GM23338 (cell line): ENCODE measurements at regions not wholly inside any gene's neighbourhood (a gene's known extent, or its start where the extent isn't known, plus 50 kb on each side); places are given as distances from the start of the nearest gene placed in this dataset.

Experiments used
- ATAC-seq: fragments of 200-7000 bp; cut with Tn5 transposase; 3 replicates; pipeline ENCODE4 v1.9.1; 2020
- DNase-seq: peaks from one replicate; pipeline ENCODE4 v3.0.0-alpha.2; 2015; ENCODE audit warnings: low spot score
- H2AFZ ChIP-seq: fragments of 200-600 bp; sonication (generic); 2 replicates; pipeline ENCODE4 v1.8.0; 2016; ENCODE audit warnings: antibody characterized with exemption, mild to moderate bottlenecking, moderate library complexity
- H3F3A ChIP-seq: fragments of 200-600 bp; sonication (generic); replicated peaks from 2 replicates; pipeline ENCODE4 v1.8.0; 2017; ENCODE audit warnings: antibody characterized with exemption, mixed run types, low read depth
- H3K27ac ChIP-seq: fragments of 200-600 bp; sonication (generic); 2 replicates; pipeline ENCODE4 v1.6.1; 2016; ENCODE audit warnings: low read depth
- H3K27me3 ChIP-seq: fragments of 200-600 bp; sonication (generic); 2 replicates; pipeline ENCODE4 v1.8.0; 2016; ENCODE audit warnings: mild to moderate bottlenecking, mixed run types, moderate library complexity; ENCODE audit not compliant: insufficient read depth
- H3K36me3 ChIP-seq: fragments of 200-600 bp; sonication (generic); 2 replicates; pipeline ENCODE4 v1.8.0; 2016; ENCODE audit warnings: mild to moderate bottlenecking; ENCODE audit not compliant: insufficient read depth
- H3K4me1 ChIP-seq: fragments of 200-600 bp; sonication (generic); 2 replicates; pipeline ENCODE4 v1.8.0; 2016; ENCODE audit warnings: mild to moderate bottlenecking, moderate library complexity; ENCODE audit not compliant: insufficient read depth
- H3K4me2 ChIP-seq: fragments of 200-600 bp; sonication (generic); 2 replicates; pipeline ENCODE4 v1.7.1; 2017; ENCODE audit warnings: mixed run types
- H3K4me3 ChIP-seq: fragments of 200-600 bp; sonication (generic); 2 replicates; pipeline ENCODE4 v1.6.1; 2016; ENCODE audit warnings: mixed run types
- H3K79me2 ChIP-seq: fragments of 200-600 bp; sonication (generic); replicated peaks from 2 replicates; pipeline ENCODE4 v1.8.0; 2017; ENCODE audit warnings: mild to moderate bottlenecking; ENCODE audit not compliant: insufficient read depth
- H3K9me2 ChIP-seq: fragments of 200-600 bp; sonication (generic); 2 replicates; pipeline ENCODE4 v1.8.0; 2017; ENCODE audit not compliant: insufficient read depth
- H4K20me1 ChIP-seq: fragments of 200-600 bp; sonication (generic); replicated peaks from 2 replicates; pipeline ENCODE4 v1.8.0; 2017; ENCODE audit warnings: mild to moderate bottlenecking; ENCODE audit not compliant: insufficient read depth
- H3K27ac Mint-ChIP-seq: 2 replicates; pipeline ENCODE4 v1.8.0; 2020; ENCODE audit warnings: inconsistent platforms, mild to moderate bottlenecking, moderate library complexity, mixed read lengths
- H3K27me3 Mint-ChIP-seq: 3 replicates; pipeline ENCODE4 v1.8.0; 2022; ENCODE audit warnings: low read depth, mild to moderate bottlenecking, moderate library complexity, mixed read lengths, inconsistent platforms; ENCODE audit not compliant: insufficient read depth, poor library complexity
- H3K36me3 Mint-ChIP-seq: 3 replicates; pipeline ENCODE4 v1.8.0; 2021; ENCODE audit warnings: low read depth, mild to moderate bottlenecking, inconsistent platforms, moderate library complexity, mixed read lengths
- H3K4me1 Mint-ChIP-seq: 3 replicates; pipeline ENCODE4 v1.8.0; 2020; ENCODE audit warnings: mild to moderate bottlenecking, inconsistent platforms, mixed read lengths
- H3K4me3 Mint-ChIP-seq: 3 replicates; pipeline ENCODE4 v1.8.0; 2021; ENCODE audit warnings: moderate library complexity, mild to moderate bottlenecking, inconsistent platforms, mixed read lengths
- H3K9me3 Mint-ChIP-seq: 3 replicates; pipeline ENCODE4 v1.8.0; 2020; ENCODE audit warnings: moderate library complexity, mild to moderate bottlenecking, inconsistent platforms, mixed read lengths
- CREB1 ChIP-seq: fragments of 250-450 bp; sonication (Bioruptor Pico); IDR thresholded peaks from 2 replicates; pipeline ENCODE4 v1.5.0; 2020; ENCODE audit warnings: low read depth, mild to moderate bottlenecking, moderate library complexity
- EZH2 ChIP-seq: fragments of 200-600 bp; sonication (generic); IDR thresholded peaks from one replicate; pipeline ENCODE4 v1.8.0; 2017; ENCODE audit warnings: antibody characterized with exemption, mild to moderate bottlenecking, low read depth; ENCODE audit not compliant: unreplicated experiment
- EZH2phosphoT487 ChIP-seq: fragments of 200-600 bp; sonication (generic); IDR thresholded peaks from one replicate; pipeline ENCODE4 v1.8.1; 2018; ENCODE audit warnings: antibody characterized with exemption; ENCODE audit not compliant: unreplicated experiment
- JUNB ChIP-seq: IDR thresholded peaks from one replicate; pipeline ENCODE4 v1.6.1; 2016; ENCODE audit warnings: antibody characterized with exemption; ENCODE audit not compliant: unreplicated experiment
- NANOG ChIP-seq: IDR thresholded peaks from 2 replicates; pipeline ENCODE4 v1.6.1; 2016; ENCODE audit warnings: antibody characterized with exemption, borderline replicate concordance
- POLR2AphosphoS5 ChIP-seq: IDR thresholded peaks from 2 replicates; pipeline ENCODE4 v1.6.1; 2016; ENCODE audit warnings: antibody characterized with exemption, low read depth
- STAT1 ChIP-seq: IDR thresholded peaks from one replicate; pipeline ENCODE4 v1.6.1; 2016; ENCODE audit warnings: antibody characterized with exemption; ENCODE audit not compliant: unreplicated experiment
- ZNF114 ChIP-seq: fragments of 250-450 bp; sonication (Bioruptor Pico); IDR thresholded peaks from 2 replicates; pipeline ENCODE4 v1.5.0; 2020; ENCODE audit warnings: mild to moderate bottlenecking, moderate library complexity
- ZNF331 ChIP-seq: fragments of 250-450 bp; sonication (Bioruptor Pico); IDR thresholded peaks from 2 replicates; pipeline ENCODE4 v1.5.0; 2020; ENCODE audit warnings: low read depth, mild to moderate bottlenecking, moderate library complexity
- TF ChIP-seq, protein P1 (sequence below): fragments of 250-450 bp; sonication (Bioruptor Pico); IDR thresholded peaks from 2 replicates; pipeline ENCODE4 v1.5.0; 2020; ENCODE audit warnings: mild to moderate bottlenecking, moderate library complexity
- TF ChIP-seq, protein P2 (sequence below): IDR thresholded peaks from one replicate; pipeline ENCODE4 v1.6.1; 2018; ENCODE audit warnings: antibody characterized with exemption; ENCODE audit not compliant: unreplicated experiment
- TF ChIP-seq, protein P3 (sequence below): IDR thresholded peaks from 2 replicates; pipeline ENCODE4 v1.6.1; 2016; ENCODE audit warnings: antibody characterized with exemption
- TF ChIP-seq, protein P4 (sequence below), 2 experiments: fragments of 200-600 bp in 1 of 2; sonication (generic) in 1 of 2; conservative IDR thresholded peaks; 2 replicates each; pipeline versions ENCODE4 v1.5.1 to v1.6.1; 2016 to 2017; ENCODE audit warnings: antibody characterized with exemption in 2 of 2, low read depth in 2 of 2, mild to moderate bottlenecking in 2 of 2, moderate library complexity in 1 of 2

DNA sequence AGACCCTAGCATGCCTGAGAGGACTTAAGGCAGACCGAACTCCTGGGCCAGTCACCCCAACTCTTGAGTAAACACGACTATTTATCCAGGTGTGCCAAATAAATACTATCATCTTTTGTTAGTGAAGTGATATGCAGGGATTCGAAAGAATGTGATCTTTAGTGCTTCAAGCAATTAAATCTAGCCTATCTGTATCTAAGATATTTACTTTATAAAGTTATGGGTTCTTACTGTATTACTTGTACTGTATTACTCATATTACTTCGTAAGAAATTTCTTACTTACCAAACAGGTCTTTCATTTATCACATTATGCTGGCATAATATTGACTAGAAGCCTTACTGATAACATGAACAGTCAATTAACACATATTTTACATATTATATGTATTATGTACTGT is 211.6 kb upstream of the NECTIN3 start:
- TF ChIP-seq JUNB = no peak
- TF ChIP-seq, protein P1, sequence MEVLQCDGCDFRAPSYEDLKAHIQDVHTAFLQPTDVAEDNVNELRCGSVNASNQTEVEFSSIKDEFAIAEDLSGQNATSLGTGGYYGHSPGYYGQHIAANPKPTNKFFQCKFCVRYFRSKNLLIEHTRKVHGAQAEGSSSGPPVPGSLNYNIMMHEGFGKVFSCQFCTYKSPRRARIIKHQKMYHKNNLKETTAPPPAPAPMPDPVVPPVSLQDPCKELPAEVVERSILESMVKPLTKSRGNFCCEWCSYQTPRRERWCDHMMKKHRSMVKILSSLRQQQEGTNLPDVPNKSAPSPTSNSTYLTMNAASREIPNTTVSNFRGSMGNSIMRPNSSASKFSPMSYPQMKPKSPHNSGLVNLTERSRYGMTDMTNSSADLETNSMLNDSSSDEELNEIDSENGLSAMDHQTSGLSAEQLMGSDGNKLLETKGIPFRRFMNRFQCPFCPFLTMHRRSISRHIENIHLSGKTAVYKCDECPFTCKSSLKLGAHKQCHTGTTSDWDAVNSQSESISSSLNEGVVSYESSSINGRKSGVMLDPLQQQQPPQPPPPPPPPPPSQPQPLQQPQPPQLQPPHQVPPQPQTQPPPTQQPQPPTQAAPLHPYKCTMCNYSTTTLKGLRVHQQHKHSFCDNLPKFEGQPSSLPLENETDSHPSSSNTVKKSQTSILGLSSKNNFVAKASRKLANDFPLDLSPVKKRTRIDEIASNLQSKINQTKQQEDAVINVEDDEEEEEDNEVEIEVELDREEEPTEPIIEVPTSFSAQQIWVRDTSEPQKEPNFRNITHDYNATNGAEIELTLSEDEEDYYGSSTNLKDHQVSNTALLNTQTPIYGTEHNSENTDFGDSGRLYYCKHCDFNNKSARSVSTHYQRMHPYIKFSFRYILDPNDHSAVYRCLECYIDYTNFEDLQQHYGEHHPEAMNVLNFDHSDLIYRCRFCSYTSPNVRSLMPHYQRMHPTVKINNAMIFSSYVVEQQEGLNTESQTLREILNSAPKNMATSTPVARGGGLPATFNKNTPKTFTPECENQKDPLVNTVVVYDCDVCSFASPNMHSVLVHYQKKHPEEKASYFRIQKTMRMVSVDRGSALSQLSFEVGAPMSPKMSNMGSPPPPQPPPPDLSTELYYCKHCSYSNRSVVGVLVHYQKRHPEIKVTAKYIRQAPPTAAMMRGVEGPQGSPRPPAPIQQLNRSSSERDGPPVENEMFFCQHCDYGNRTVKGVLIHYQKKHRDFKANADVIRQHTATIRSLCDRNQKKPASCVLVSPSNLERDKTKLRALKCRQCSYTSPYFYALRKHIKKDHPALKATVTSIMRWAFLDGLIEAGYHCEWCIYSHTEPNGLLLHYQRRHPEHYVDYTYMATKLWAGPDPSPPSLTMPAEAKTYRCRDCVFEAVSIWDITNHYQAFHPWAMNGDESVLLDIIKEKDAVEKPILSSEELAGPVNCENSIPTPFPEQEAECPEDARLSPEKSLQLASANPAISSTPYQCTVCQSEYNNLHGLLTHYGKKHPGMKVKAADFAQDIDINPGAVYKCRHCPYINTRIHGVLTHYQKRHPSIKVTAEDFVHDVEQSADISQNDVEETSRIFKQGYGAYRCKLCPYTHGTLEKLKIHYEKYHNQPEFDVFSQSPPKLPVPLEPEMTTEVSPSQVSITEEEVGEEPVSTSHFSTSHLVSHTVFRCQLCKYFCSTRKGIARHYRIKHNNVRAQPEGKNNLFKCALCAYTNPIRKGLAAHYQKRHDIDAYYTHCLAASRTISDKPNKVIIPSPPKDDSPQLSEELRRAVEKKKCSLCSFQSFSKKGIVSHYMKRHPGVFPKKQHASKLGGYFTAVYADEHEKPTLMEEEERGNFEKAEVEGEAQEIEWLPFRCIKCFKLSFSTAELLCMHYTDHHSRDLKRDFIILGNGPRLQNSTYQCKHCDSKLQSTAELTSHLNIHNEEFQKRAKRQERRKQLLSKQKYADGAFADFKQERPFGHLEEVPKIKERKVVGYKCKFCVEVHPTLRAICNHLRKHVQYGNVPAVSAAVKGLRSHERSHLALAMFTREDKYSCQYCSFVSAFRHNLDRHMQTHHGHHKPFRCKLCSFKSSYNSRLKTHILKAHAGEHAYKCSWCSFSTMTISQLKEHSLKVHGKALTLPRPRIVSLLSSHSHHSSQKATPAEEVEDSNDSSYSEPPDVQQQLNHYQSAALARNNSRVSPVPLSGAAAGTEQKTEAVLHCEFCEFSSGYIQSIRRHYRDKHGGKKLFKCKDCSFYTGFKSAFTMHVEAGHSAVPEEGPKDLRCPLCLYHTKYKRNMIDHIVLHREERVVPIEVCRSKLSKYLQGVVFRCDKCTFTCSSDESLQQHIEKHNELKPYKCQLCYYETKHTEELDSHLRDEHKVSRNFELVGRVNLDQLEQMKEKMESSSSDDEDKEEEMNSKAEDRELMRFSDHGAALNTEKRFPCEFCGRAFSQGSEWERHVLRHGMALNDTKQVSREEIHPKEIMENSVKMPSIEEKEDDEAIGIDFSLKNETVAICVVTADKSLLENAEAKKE (CRISPR knock-in tag) = no peak
- TF ChIP-seq, protein P2, sequence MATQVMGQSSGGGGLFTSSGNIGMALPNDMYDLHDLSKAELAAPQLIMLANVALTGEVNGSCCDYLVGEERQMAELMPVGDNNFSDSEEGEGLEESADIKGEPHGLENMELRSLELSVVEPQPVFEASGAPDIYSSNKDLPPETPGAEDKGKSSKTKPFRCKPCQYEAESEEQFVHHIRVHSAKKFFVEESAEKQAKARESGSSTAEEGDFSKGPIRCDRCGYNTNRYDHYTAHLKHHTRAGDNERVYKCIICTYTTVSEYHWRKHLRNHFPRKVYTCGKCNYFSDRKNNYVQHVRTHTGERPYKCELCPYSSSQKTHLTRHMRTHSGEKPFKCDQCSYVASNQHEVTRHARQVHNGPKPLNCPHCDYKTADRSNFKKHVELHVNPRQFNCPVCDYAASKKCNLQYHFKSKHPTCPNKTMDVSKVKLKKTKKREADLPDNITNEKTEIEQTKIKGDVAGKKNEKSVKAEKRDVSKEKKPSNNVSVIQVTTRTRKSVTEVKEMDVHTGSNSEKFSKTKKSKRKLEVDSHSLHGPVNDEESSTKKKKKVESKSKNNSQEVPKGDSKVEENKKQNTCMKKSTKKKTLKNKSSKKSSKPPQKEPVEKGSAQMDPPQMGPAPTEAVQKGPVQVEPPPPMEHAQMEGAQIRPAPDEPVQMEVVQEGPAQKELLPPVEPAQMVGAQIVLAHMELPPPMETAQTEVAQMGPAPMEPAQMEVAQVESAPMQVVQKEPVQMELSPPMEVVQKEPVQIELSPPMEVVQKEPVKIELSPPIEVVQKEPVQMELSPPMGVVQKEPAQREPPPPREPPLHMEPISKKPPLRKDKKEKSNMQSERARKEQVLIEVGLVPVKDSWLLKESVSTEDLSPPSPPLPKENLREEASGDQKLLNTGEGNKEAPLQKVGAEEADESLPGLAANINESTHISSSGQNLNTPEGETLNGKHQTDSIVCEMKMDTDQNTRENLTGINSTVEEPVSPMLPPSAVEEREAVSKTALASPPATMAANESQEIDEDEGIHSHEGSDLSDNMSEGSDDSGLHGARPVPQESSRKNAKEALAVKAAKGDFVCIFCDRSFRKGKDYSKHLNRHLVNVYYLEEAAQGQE = no peak
- TF ChIP-seq, protein P3, sequence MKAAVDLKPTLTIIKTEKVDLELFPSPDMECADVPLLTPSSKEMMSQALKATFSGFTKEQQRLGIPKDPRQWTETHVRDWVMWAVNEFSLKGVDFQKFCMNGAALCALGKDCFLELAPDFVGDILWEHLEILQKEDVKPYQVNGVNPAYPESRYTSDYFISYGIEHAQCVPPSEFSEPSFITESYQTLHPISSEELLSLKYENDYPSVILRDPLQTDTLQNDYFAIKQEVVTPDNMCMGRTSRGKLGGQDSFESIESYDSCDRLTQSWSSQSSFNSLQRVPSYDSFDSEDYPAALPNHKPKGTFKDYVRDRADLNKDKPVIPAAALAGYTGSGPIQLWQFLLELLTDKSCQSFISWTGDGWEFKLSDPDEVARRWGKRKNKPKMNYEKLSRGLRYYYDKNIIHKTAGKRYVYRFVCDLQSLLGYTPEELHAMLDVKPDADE = no peak
- TF ChIP-seq POLR2AphosphoS5 = no peak
- no peak for TF ChIP-seq CREB1 (CRISPR knock-in tag)
- no peak for TF ChIP-seq NANOG
- TF ChIP-seq STAT1 = no peak
- no peak for TF ChIP-seq EZH2
- TF ChIP-seq, protein P4, sequence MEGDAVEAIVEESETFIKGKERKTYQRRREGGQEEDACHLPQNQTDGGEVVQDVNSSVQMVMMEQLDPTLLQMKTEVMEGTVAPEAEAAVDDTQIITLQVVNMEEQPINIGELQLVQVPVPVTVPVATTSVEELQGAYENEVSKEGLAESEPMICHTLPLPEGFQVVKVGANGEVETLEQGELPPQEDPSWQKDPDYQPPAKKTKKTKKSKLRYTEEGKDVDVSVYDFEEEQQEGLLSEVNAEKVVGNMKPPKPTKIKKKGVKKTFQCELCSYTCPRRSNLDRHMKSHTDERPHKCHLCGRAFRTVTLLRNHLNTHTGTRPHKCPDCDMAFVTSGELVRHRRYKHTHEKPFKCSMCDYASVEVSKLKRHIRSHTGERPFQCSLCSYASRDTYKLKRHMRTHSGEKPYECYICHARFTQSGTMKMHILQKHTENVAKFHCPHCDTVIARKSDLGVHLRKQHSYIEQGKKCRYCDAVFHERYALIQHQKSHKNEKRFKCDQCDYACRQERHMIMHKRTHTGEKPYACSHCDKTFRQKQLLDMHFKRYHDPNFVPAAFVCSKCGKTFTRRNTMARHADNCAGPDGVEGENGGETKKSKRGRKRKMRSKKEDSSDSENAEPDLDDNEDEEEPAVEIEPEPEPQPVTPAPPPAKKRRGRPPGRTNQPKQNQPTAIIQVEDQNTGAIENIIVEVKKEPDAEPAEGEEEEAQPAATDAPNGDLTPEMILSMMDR (conservative IDR thresholded peaks at IDR 0.05; ENCODE audit: low read depth in 2 of 2) = no peak
- TF ChIP-seq ZNF331 (CRISPR knock-in tag) = no peak
- TF ChIP-seq EZH2phosphoT487 = no peak
- TF ChIP-seq ZNF114 (CRISPR knock-in tag) = no peak
- Mint-ChIP-seq H3K36me3 (no peaks in the 10 kb centered on the region), H3K4me1 (no peaks in the 10 kb centered on the region), H3K27ac (no peak overlapping the region), H3K27me3 (no peaks in the 10 kb centered on the region), H3K4me3 (no peak overlapping the region), H3K9me3 (no peaks in the 10 kb centered on the region)
- Histone ChIP-seq H3K36me3 (no peaks in the 10 kb centered on the region; the same call in 1 of the 2 replicates), H2AFZ (0 out of 2 replicates have a peak overlapping the region, but pooled peaks have one; percentile 19), H3K27ac (no peak overlapping the region), H3K27me3 (no peaks in the 10 kb centered on the region), H3K79me2 (no peaks in the 10 kb centered on the region), H3K4me3 (no peak overlapping the region), H3K4me1 (no peaks in the 10 kb centered on the region), H3F3A (no peaks in the 10 kb centered on the region), H3K9me2 (peaks cover 17% of the 10 kb centered on the region), H3K4me2 (no peak overlapping the region), H4K20me1 (no peaks in the 10 kb centered on the region)
- no peak for DNase-seq
- no peak for ATAC-seq
